ENCODE measurements at regions not wholly inside any gene's neighbourhood (a gene's known extent, or its start where the extent isn't known, plus 50 kb on each side); places are given as distances from the start of the nearest gene placed in this dataset.

DNA sequence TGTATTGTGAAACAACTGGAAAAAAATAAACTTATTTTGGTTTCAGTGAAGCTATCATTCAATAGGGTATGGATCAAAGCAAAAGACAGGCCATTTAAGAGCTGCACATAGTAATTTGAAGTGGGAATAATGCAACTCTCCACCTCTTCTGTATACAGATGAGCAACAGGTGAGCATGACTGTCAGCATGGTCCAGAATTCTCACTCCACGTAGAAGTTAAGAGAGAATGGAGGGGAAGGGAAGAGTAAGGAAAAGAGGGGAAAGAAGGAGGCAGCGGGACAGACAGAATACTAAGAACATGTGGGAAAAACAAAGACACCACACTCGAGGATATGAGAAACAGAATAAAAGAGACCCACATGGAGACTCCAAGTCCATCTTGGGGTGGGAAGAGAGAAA, 396.1 kb upstream of the GRIA1 start (continued):
- no peak for TF ChIP-seq KDM5A (IDR thresholded peaks at IDR 0.05; ENCODE audit: low read length)

DNA sequence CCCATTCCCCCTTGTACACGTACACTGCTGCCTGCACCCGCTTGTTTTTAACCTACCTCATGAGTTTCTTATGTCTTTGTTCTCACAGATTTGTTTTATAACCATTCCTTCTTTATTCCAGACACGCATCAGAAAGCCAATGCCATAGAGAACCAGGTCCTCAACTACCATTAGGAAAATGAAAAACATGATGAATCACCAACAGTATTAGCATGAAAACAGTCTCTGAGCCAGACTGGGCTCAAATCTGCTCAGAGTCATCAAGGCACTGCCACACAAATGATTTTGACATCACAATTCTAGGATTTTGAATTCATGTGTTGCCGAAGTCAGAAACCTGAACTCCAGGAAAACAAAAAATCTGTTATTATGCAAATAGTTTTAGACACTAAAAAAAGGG, 394.1 kb upstream of the GRIA1 start:
- H3K4me3 ChIP-seq (ENCODE audit: extremely low read depth in 1 of 4, insufficient read depth in 2 of 4, low read depth in 3 of 4, low read length in 4 of 4) = no peak overlapping the region
- H3K4ac ChIP-seq (replicated peaks; ENCODE audit: insufficient read length, low read depth, low read length) = no peak overlapping the region
- H3K9me3 ChIP-seq (ENCODE audit: insufficient read depth in 2 of 2, low read depth in 1 of 2, low read length in 1 of 2) = no peaks in the 10 kb centered on the region
- H3K4me1 ChIP-seq (replicated peaks in 1 of 4; ENCODE audit: control insufficient read depth in 3 of 4, insufficient read depth in 4 of 4, low read length in 3 of 4) = peaks cover 0 to 3% (median 0%) of the 10 kb centered on the region in 4 experiments; a peak in 1 of 7 replicates
- ChIA-PET CTCF (ENCODE audit: partially characterized antibody) (no interaction called here), POLR2A (ENCODE audit: partially characterized antibody) (no interaction called here)
- H3K27me3 ChIP-seq (replicated peaks in 1 of 4; ENCODE audit: control insufficient read depth in 3 of 4, extremely low read depth in 1 of 4, insufficient read depth in 3 of 4, low read length in 3 of 4) = no peaks in the 10 kb centered on the region
- no peaks in the 10 kb centered on the region for H4K20me1 ChIP-seq (replicated peaks in 1 of 2; ENCODE audit: control insufficient read depth in 1 of 2, insufficient read depth in 2 of 2, low read length in 2 of 2)
- TF ChIP-seq CEBPB (IDR thresholded peaks at IDR 0.05; ENCODE audit: low read depth, low read length) (no peak), GABPA (IDR thresholded peaks at IDR 0.05; ENCODE audit: borderline replicate concordance, insufficient read depth, low read length) (no peak), YY1 (IDR thresholded peaks at IDR 0.05; ENCODE audit: low read depth, low read length) (no peak), EGR1 (IDR thresholded peaks at IDR 0.05; ENCODE audit: borderline replicate concordance, low read depth, low read length) (no peak), EZH2 (IDR thresholded peaks at IDR 0.05; ENCODE audit: low read depth, low read length, severe bottlenecking) (no peak)
- no peak overlapping the region for H3K23ac ChIP-seq (ENCODE audit: insufficient read length)
- no peak overlapping the region for H3K27ac ChIP-seq (ENCODE audit: low read depth, low read length)
- H3K14ac ChIP-seq (ENCODE audit: insufficient read length) = no peak overlapping the region
- H3K79me2 ChIP-seq (ENCODE audit: control insufficient read depth in 1 of 2, insufficient read depth in 2 of 2, low read length in 2 of 2) = no peaks in the 10 kb centered on the region
- no peak overlapping the region for H2BK120ac ChIP-seq (replicated peaks; ENCODE audit: low read depth, low read length)
- no peak overlapping the region for H3K9ac ChIP-seq (replicated peaks in 1 of 4; ENCODE audit: extremely low read depth in 1 of 4, low read depth in 3 of 4, low read length in 3 of 4)
- no peaks in the 10 kb centered on the region for H3K79me1 ChIP-seq (ENCODE audit: low read depth, low read length)
- no peak overlapping the region for H2AK5ac ChIP-seq (ENCODE audit: low read depth, low read length)
- FAIRE-seq = no peak
- no peaks in the 10 kb centered on the region for H3K23me2 ChIP-seq (ENCODE audit: low read depth, low read length)
- H4K91ac ChIP-seq (replicated peaks; ENCODE audit: insufficient read length, low read length) = no peak overlapping the region
- no peak overlapping the region for H2BK5ac ChIP-seq (ENCODE audit: low read depth, low read length)
- H2BK20ac ChIP-seq (ENCODE audit: low read length) = no peak overlapping the region
- WGBS, 2 experiments (ENCODE audit: extremely low coverage in 1 of 2, insufficient coverage in 1 of 2, insufficient read length in 1 of 2, insufficient replicate concordance in 2 of 2, low coverage in 1 of 2, low lambda C conversion rate in 2 of 2, missing lambda C conversion rate in 1 of 2) = 94% methylated on average over 4 of the region's 4 CpGs; no CpG with 5 or more reads in 1 of the 2 experiments
- no peak overlapping the region for H4K5ac ChIP-seq (ENCODE audit: insufficient read length, low read depth, low read length)
- no peak overlapping the region for H3K18ac ChIP-seq (ENCODE audit: extremely low read depth, low read length)
- no peaks in the 10 kb centered on the region for H3K36me3 ChIP-seq (ENCODE audit: control insufficient read depth in 2 of 4, insufficient read depth in 4 of 4, low read length in 3 of 4)
- no peak for DNase-seq (ENCODE audit: low read depth in 1 of 2, low spot score in 2 of 2)
- H3K4me2 ChIP-seq (ENCODE audit: insufficient read depth in 1 of 2, low read depth in 2 of 2, low read length in 2 of 2) = no peak overlapping the region
- H4K8ac ChIP-seq (ENCODE audit: extremely low read depth, insufficient read depth, low read length) = no peak overlapping the region
- no peak overlapping the region for H2BK15ac ChIP-seq (ENCODE audit: low read length)
- H2BK12ac ChIP-seq (ENCODE audit: low read depth, low read length) = no peak overlapping the region
- H2AFZ ChIP-seq (ENCODE audit: low read length) = no peak overlapping the region
- no peak overlapping the region for H3K56ac ChIP-seq (replicated peaks; ENCODE audit: insufficient read length, low read depth, low read length)
